Rectal smooth muscle tissue (tissue), 1 donor: ENCODE measurements at regions not wholly inside any gene's neighbourhood (a gene's known extent, or its start where the extent isn't known, plus 50 kb on each side); places are given as distances from the start of the nearest gene placed in this dataset.
A peak's percentile ranks its signal among the peaks of the same experiment; 100 is the strongest.

Experiments used
- H3K27ac ChIP-seq: one replicate; pipeline ENCODE4 v1.7.0; 2013; ENCODE audit warnings: low read depth, low read length, inconsistent platforms
- H3K27me3 ChIP-seq: one replicate; pipeline ENCODE4 v1.7.0; 2013; ENCODE audit warnings: low read length; ENCODE audit not compliant: control insufficient read depth, insufficient read depth
- H3K36me3 ChIP-seq: one replicate; pipeline ENCODE4 v1.7.0; 2013; ENCODE audit warnings: low read length; ENCODE audit not compliant: control insufficient read depth, insufficient read depth
- H3K4me1 ChIP-seq: one replicate; pipeline ENCODE4 v1.7.0; 2013; ENCODE audit warnings: low read length; ENCODE audit not compliant: control insufficient read depth, insufficient read depth
- H3K4me3 ChIP-seq: one replicate; pipeline ENCODE4 v1.7.0; 2013; ENCODE audit warnings: low read length
- H3K9ac ChIP-seq: one replicate; pipeline ENCODE4 v1.7.0; 2013; ENCODE audit warnings: low read length

- Histone ChIP-seq H3K4me3 (no peak overlapping the region), H3K27me3 (no peaks in the 10 kb centered on the region), H3K4me1 (no peaks in the 10 kb centered on the region), H3K27ac (no peak overlapping the region), H3K36me3 (no peaks in the 10 kb centered on the region), H3K9ac (no peak overlapping the region)
Measured at GRCh38 chr5:117473165-117473564, 898.5 kb upstream of the SEMA6A start.

- H3K27ac ChIP-seq: no peak overlapping the region
- H3K4me1 ChIP-seq: peaks cover 15% of the 10 kb centered on the region
- H3K9ac ChIP-seq: no peak overlapping the region
- H3K27me3 ChIP-seq: no peaks in the 10 kb centered on the region
- H3K36me3 ChIP-seq: no peaks in the 10 kb centered on the region
- H3K4me3 ChIP-seq: no peak overlapping the region
Measured at GRCh38 chr5:117463881-117464570, 889.4 kb upstream of the SEMA6A start.

GRCh38 chr5:117461966-117462365, 887.3 kb upstream of the SEMA6A start:
- Histone ChIP-seq H3K27me3 (no peaks in the 10 kb centered on the region), H3K4me3 (no peak overlapping the region), H3K4me1 (peaks cover 15% of the 10 kb centered on the region), H3K36me3 (no peaks in the 10 kb centered on the region), H3K9ac (no peak overlapping the region), H3K27ac (no peak overlapping the region)

- Histone ChIP-seq H3K27me3 (no peaks in the 10 kb centered on the region), H3K4me1 (peaks cover 15% of the 10 kb centered on the region), H3K27ac (no peak overlapping the region), H3K4me3 (no peak overlapping the region), H3K36me3 (no peaks in the 10 kb centered on the region), H3K9ac (no peak overlapping the region)
Measured at GRCh38 chr5:117461403-117461802, 886.8 kb upstream of the SEMA6A start.

DNA sequence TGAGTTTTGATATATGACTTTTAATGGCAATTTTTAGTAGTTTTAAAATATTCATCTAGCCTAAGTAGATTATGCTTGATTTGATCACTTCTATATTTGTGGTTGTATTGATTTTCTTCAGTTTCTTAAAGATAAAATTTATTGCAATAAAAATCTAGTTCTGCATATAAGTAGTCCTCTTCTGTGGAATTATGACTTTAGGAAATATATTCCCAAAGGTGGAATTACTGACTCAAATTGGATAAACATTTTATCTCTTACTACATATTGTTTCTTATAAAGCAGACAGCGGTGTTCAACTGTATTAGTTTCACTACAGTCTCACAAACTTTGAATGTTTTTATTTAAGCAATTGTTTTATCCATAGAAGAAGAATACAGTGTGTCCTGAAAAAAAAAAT, 883.0 kb upstream of the SEMA6A start:
- H3K27ac ChIP-seq: no peak overlapping the region
- H3K9ac ChIP-seq: no peak overlapping the region
- H3K4me3 ChIP-seq: no peak overlapping the region
- H3K36me3 ChIP-seq: no peaks in the 10 kb centered on the region
- H3K27me3 ChIP-seq: no peaks in the 10 kb centered on the region
- H3K4me1 ChIP-seq: no peaks in the 10 kb centered on the region

- H3K27ac ChIP-seq: no peak overlapping the region
- no peak overlapping the region for H3K9ac ChIP-seq
- H3K4me3 ChIP-seq: no peak overlapping the region
- H3K4me1 ChIP-seq: no peaks in the 10 kb centered on the region
- H3K27me3 ChIP-seq: no peaks in the 10 kb centered on the region
- H3K36me3 ChIP-seq: no peaks in the 10 kb centered on the region
Measured at GRCh38 chr5:117456866-117457470, 882.3 kb upstream of the SEMA6A start.

DNA sequence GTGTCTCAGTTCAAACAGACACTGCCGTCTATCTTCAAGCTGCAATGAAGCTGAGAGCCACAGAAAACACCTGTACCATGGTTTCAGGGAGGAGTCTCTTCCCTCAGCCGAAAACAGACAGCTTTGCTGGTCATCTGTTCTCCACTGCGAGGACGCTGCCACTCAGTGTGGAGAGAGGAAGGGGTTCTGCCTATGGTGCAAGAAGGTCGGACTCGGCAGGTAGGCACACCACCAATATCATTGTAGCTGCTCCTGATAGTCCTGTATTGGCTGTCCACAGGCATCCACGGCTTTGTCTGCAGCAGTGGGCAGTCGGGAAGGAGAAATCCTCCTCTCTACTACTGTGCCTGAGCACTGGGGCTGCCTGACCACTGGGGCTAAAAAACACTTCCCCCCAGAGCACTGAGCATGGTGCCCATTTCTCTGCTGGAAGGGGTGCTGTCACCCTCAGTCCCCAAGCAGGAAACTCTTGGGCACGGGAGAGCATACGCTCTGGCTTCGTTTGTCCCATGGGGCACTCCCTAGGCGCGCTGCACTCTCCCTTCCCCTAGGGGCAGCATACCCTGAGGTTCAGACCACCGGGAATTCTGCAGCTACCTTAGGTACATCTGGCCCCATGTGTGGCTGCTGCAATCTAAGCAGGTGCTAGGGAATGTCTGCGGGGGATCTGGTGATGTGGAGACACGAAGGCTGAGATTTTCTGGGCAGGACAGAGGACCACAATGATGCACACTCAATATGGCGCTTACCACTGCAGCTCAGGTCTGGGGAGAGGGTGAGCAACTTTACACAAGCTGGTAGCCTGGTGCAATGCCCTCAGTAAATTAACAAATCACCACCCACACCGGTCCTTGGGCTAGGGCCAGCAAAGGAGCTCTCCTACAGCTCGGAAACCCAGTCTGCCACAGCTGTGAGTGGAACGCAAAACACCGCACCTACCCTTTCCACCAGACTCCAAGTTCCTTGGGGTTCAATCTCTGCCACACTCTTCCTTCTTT, 880.9 kb upstream of the SEMA6A start:
- H3K4me3 ChIP-seq: peak overlapping the region; percentile 49
- no peaks in the 10 kb centered on the region for H3K4me1 ChIP-seq
- no peaks in the 10 kb centered on the region for H3K27me3 ChIP-seq
- no peak overlapping the region for H3K9ac ChIP-seq
- H3K27ac ChIP-seq: no peak overlapping the region
- H3K36me3 ChIP-seq: no peaks in the 10 kb centered on the region

DNA sequence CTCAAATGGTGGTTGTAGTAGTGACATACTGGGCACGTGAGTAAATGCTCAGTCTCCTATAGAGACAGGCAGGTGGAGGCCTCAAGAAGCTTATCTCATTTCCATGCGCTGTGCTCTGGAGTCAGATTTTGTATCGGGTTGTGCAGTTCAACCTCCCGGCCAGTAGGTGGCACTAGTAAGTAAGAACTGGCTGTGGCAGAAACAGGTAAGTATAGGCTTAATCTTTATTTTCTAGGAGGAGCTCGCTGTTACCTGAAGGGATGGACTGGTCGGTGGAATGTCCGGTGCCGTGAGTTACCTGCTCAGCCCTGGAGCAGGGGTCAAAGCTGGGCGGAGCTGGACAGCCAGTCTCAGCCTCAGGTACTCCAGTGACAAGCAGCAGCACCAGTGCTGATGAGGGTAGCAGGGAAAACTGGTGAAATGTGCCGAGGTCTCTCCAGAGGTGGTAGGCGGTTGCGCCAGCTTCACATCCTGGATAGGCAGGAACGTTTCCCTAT, 880.1 kb upstream of the SEMA6A start:
- Histone ChIP-seq H3K36me3 (no peaks in the 10 kb centered on the region), H3K27me3 (no peaks in the 10 kb centered on the region), H3K4me1 (no peaks in the 10 kb centered on the region), H3K27ac (no peak overlapping the region), H3K4me3 (peak overlapping the region; percentile 49), H3K9ac (no peak overlapping the region)

GRCh38 chr5:117436846-117437245, 862.2 kb upstream of the SEMA6A start:
- no peak overlapping the region for H3K9ac ChIP-seq
- H3K27me3 ChIP-seq: no peaks in the 10 kb centered on the region
- peaks cover 22% of the 10 kb centered on the region for H3K4me1 ChIP-seq
- H3K36me3 ChIP-seq: no peaks in the 10 kb centered on the region
- no peak overlapping the region for H3K27ac ChIP-seq
- H3K4me3 ChIP-seq: no peak overlapping the region

DNA sequence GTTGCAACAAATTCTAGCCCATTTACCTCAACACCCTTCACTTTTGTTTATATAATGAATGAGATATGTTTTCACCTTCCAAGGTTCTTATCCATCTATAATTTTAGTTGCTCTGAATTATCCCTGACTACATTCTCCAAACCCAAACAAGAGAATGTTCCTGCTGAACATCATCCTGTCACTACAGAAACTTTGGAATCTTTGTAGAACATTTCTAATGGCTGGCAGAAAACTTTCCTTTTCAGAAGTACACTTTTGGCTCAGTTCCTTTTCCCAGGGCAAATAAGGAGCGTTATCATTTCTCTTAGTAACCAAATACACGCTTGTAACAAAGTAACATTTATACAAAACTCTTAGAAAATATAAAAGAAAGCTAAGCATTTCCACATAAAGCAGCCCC, 860.6 kb upstream of the SEMA6A start:
- no peaks in the 10 kb centered on the region for H3K27me3 ChIP-seq
- no peak overlapping the region for H3K4me3 ChIP-seq
- H3K4me1 ChIP-seq: peaks cover 22% of the 10 kb centered on the region
- H3K36me3 ChIP-seq: no peaks in the 10 kb centered on the region
- H3K27ac ChIP-seq: peak overlapping the region; percentile 37
- no peak overlapping the region for H3K9ac ChIP-seq

- no peak overlapping the region for H3K9ac ChIP-seq
Measured at GRCh38 chr5:117434254-117434653, 859.6 kb upstream of the SEMA6A start.

GRCh38 chr5:117433818-117434217, 859.2 kb upstream of the SEMA6A start:
- Histone ChIP-seq H3K27ac (peak overlapping the region; percentile 42), H3K27me3 (no peaks in the 10 kb centered on the region), H3K4me1 (peaks cover 21% of the 10 kb centered on the region), H3K4me3 (no peak overlapping the region), H3K9ac (no peak overlapping the region), H3K36me3 (no peaks in the 10 kb centered on the region)

More at GRCh38 chr5:117434254-117434653, 859.6 kb upstream of the SEMA6A start:
- no peak overlapping the region for H3K4me3 ChIP-seq
- no peaks in the 10 kb centered on the region for H3K36me3 ChIP-seq
- peaks cover 22% of the 10 kb centered on the region for H3K4me1 ChIP-seq
- H3K27me3 ChIP-seq: no peaks in the 10 kb centered on the region
- H3K27ac ChIP-seq: peak overlapping the region; percentile 42
